PC-3 (cell line): ENCODE measurements at regions not wholly inside any gene's neighbourhood (a gene's known extent, or its start where the extent isn't known, plus 50 kb on each side); places are given as distances from the start of the nearest gene placed in this dataset.

Experiments used
- EZH2 ChIP-seq: fragments of 300-600 bp; sonication (generic); IDR thresholded peaks from one replicate; pipeline ENCODE4 v1.6.1; 2017; ENCODE audit warnings: antibody characterized with exemption, mild to moderate bottlenecking, low read length; ENCODE audit not compliant: unreplicated experiment
- EZH2phosphoT487 ChIP-seq: fragments of 300-600 bp; sonication (generic); IDR thresholded peaks from 2 replicates; pipeline ENCODE4 v1.6.1; 2018; ENCODE audit warnings: mild to moderate bottlenecking, antibody characterized with exemption, low read length, borderline replicate concordance

GRCh38 chr10:28954211-28954610 lies 276.9 kb downstream of the BAMBI start:
- TF ChIP-seq EZH2phosphoT487 = no peak
- TF ChIP-seq EZH2 = no peak
